GM23248 (cell line): ENCODE measurements at regions not wholly inside any gene's neighbourhood (a gene's known extent, or its start where the extent isn't known, plus 50 kb on each side); places are given as distances from the start of the nearest gene placed in this dataset.

Source experiments
- DNase-seq: peaks from one replicate; pipeline ENCODE4 v3.0.0-alpha.2; 2015
- H2AFZ ChIP-seq: fragments of 200-600 bp; sonication (generic); 2 replicates; pipeline ENCODE4 v1.6.1; 2016; ENCODE audit warnings: antibody characterized with exemption
- H3F3A ChIP-seq: fragments of 200-600 bp; sonication (generic); 2 replicates; pipeline ENCODE4 v1.6.1; 2016; ENCODE audit warnings: mild to moderate bottlenecking, antibody characterized with exemption, mixed run types; ENCODE audit not compliant: insufficient read depth
- H3K27ac ChIP-seq: fragments of 200-600 bp; sonication (generic); 2 replicates; pipeline ENCODE4 v1.5.1; 2016; ENCODE audit warnings: mild to moderate bottlenecking
- H3K27me3 ChIP-seq: fragments of 200-600 bp; sonication (generic); replicated peaks from 2 replicates; pipeline ENCODE4 v1.6.1; 2016; ENCODE audit warnings: mild to moderate bottlenecking; ENCODE audit not compliant: insufficient read depth
- H3K36me3 ChIP-seq: fragments of 200-600 bp; sonication (generic); 2 replicates; pipeline ENCODE4 v1.6.1; 2016; ENCODE audit warnings: low read depth, mild to moderate bottlenecking
- H3K4me1 ChIP-seq: fragments of 200-600 bp; sonication (generic); 2 replicates; pipeline ENCODE4 v1.6.1; 2016; ENCODE audit warnings: mild to moderate bottlenecking; ENCODE audit not compliant: insufficient read depth
- H3K4me2 ChIP-seq: fragments of 200-600 bp; sonication (generic); one replicate; pipeline ENCODE4 v1.6.1; 2016; ENCODE audit warnings: mild to moderate bottlenecking; ENCODE audit not compliant: unreplicated experiment
- H3K4me3 ChIP-seq: fragments of 200-600 bp; sonication (generic); 2 replicates; pipeline ENCODE4 v1.5.1; 2016; ENCODE audit warnings: mild to moderate bottlenecking
- H3K79me2 ChIP-seq: fragments of 200-600 bp; sonication (generic); 2 replicates; pipeline ENCODE4 v1.6.1; 2016; ENCODE audit warnings: mild to moderate bottlenecking; ENCODE audit not compliant: insufficient read depth
- H3K9ac ChIP-seq: fragments of 200-600 bp; sonication (generic); 2 replicates; pipeline ENCODE4 v1.6.1; 2016; ENCODE audit warnings: mild to moderate bottlenecking
- H3K9me2 ChIP-seq: fragments of 200-600 bp; sonication (generic); 2 replicates; pipeline ENCODE4 v1.6.1; 2016; ENCODE audit warnings: mixed run types, mild to moderate bottlenecking, moderate library complexity; ENCODE audit not compliant: insufficient read depth
- H3K9me3 ChIP-seq: fragments of 200-600 bp; sonication (generic); one replicate; pipeline ENCODE4 v1.6.1; 2017; ENCODE audit warnings: low read depth
- H4K20me1 ChIP-seq: fragments of 200-600 bp; sonication (generic); 2 replicates; pipeline ENCODE4 v1.6.0; 2016; ENCODE audit not compliant: insufficient read depth
- EZH2 ChIP-seq: fragments of 200-600 bp; sonication (generic); IDR thresholded peaks from 2 replicates; pipeline ENCODE4 v1.6.1; 2018; ENCODE audit warnings: antibody characterized with exemption, mild to moderate bottlenecking; ENCODE audit not compliant: insufficient read depth, poor library complexity, severe bottlenecking
- EZH2phosphoT487 ChIP-seq: fragments of 200-600 bp; sonication (generic); IDR thresholded peaks from 2 replicates; pipeline ENCODE4 v1.6.1; 2018; ENCODE audit warnings: antibody characterized with exemption, moderate library complexity, mild to moderate bottlenecking, low read depth; ENCODE audit not compliant: insufficient read depth
- WGBS, 2 experiments: methylation state at CpG; one replicate each; pipeline ENCODE4 v1.1.6; 2015 to 2017; ENCODE audit warnings: low lambda C conversion rate in 2 of 2, low coverage in 1 of 2; ENCODE audit errors: missing lambda C conversion rate in 2 of 2; 5-methylcytosine and 5-hydroxymethylcytosine counted together
- in situ Hi-C: fragments of 300-500 bp; cut with MboI; formaldehyde crosslinking; loops from 2 replicates; pipeline ENCODE4 v1.15.0; 2020

DNA sequence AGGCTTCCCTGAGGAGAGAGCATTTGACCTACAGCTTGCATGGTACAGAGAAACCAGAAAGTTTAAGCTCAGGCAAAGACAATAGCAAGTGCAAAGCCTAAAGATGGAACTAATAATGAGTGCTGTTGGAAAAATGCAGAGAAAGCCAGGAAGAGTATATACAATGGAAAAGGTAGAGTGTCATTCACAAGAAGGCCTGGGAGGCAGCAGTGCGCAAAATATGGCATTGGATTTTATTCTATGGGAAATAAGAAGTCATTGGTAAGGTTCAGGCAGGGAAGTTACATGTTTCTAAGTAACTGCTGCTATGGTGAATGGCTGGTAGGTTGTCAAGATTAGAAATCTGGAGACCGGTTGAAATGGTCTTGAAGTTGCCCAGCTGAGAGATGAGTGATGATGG is 2167.3 kb upstream of the CELF4 start:
- Histone ChIP-seq H3K9me2 (no peaks in the 10 kb centered on the region), H3K27me3 (no peaks in the 10 kb centered on the region), H3K27ac (no peak overlapping the region), H3K36me3 (no peaks in the 10 kb centered on the region), H3K9me3 (no peaks in the 10 kb centered on the region), H3F3A (no peaks in the 10 kb centered on the region), H3K9ac (no peak overlapping the region), H4K20me1 (no peaks in the 10 kb centered on the region), H3K4me2 (no peak overlapping the region), H2AFZ (no peak overlapping the region), H3K4me3 (no peak overlapping the region), H3K79me2 (no peaks in the 10 kb centered on the region), H3K4me1 (no peaks in the 10 kb centered on the region)
- in situ Hi-C loops: no loop called here
- WGBS, 2 experiments: 94% methylated on average over 2 of the region's 2 CpGs
- no peak for TF ChIP-seq EZH2phosphoT487
- TF ChIP-seq EZH2: no peak
- no peak for DNase-seq

DNA sequence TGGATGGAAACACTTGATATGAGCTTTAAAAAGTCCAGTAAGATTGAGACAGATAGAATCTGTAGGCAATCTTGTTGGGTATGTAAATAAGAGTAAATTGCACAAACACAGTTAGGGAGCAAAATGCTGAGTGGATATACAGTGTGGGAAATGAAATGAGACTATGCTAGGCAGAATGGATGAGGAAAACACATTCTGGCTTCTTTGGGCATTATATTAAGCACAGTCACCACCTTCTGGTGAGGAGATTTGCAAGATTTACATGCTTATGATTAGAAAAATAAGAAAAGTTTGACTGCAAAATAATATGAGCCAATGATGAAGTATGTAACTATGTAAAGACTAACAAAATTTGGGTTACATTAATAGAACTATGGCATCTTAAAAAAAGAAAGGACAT is 2165.0 kb upstream of the CELF4 start:
- no peaks in the 10 kb centered on the region for H3K9me2 ChIP-seq
- no peaks in the 10 kb centered on the region for H3K4me1 ChIP-seq
- H3K9me3 ChIP-seq: no peaks in the 10 kb centered on the region
- no peak overlapping the region for H3K4me2 ChIP-seq
- DNase-seq: no peak
- no peak overlapping the region for H3K4me3 ChIP-seq
- no peaks in the 10 kb centered on the region for H4K20me1 ChIP-seq
- no peak overlapping the region for H3K27ac ChIP-seq
- no peaks in the 10 kb centered on the region for H3K79me2 ChIP-seq
- TF ChIP-seq EZH2: no peak
- no peak for TF ChIP-seq EZH2phosphoT487
- H3K36me3 ChIP-seq: no peaks in the 10 kb centered on the region
- H3K27me3 ChIP-seq: no peaks in the 10 kb centered on the region
- in situ Hi-C loops: no loop called here
- H3K9ac ChIP-seq: no peak overlapping the region
- no peaks in the 10 kb centered on the region for H3F3A ChIP-seq
- no peak overlapping the region for H2AFZ ChIP-seq

DNA sequence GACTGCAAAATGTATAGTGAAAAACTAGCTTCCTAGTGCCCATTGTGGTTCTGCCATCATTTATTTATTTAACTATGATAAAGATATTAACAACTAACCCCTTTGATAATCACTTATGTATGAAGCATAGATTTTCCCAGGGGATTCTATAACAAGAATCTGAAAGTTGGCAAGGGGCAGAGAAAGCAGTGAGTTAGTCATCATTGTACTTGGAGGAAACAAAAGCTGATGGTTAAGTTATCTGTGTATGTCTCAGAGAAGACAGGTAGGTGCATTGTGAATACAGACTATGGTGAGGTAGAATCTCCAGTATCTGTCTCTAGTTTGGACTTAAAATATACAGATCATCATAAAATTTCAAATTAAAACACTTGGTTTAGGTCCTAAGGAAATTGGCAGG is 2159.1 kb upstream of the CELF4 start:
- H3K9ac ChIP-seq: no peak overlapping the region
- no peak overlapping the region for H3K4me3 ChIP-seq
- in situ Hi-C loops: no loop called here
- H3K9me3 ChIP-seq: no peaks in the 10 kb centered on the region
- H3K36me3 ChIP-seq: no peaks in the 10 kb centered on the region
- no peak overlapping the region for H2AFZ ChIP-seq
- H3K4me1 ChIP-seq: no peaks in the 10 kb centered on the region
- peak; percentile 14 for DNase-seq
- H4K20me1 ChIP-seq: no peaks in the 10 kb centered on the region
- H3K4me2 ChIP-seq: no peak overlapping the region
- H3K27me3 ChIP-seq: no peaks in the 10 kb centered on the region
- no peaks in the 10 kb centered on the region for H3F3A ChIP-seq
- H3K9me2 ChIP-seq: no peaks in the 10 kb centered on the region
- no peak overlapping the region for H3K27ac ChIP-seq
- H3K79me2 ChIP-seq: no peaks in the 10 kb centered on the region
- TF ChIP-seq EZH2: no peak
- no peak for TF ChIP-seq EZH2phosphoT487

DNA sequence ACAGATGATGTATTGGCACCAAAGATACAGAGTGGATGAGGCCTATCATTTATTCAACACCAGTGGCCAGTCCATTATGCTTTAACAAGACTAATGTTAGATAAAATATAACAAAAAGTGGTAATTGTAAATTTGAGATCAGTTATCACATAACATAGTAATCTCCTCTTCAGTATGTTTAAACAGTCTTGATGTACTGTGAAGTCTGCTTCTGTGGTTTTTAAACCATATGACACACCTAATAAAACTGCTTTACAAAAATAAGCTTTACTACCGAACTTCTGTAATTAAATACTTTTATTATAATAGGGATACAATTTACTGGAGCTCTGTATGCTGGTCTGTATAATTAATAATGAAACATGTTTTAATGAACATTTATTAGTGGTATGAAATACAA is 2156.1 kb upstream of the CELF4 start:
- Histone ChIP-seq H3K9me3 (no peaks in the 10 kb centered on the region), H3K27me3 (no peaks in the 10 kb centered on the region), H3K4me2 (no peak overlapping the region), H3K36me3 (no peaks in the 10 kb centered on the region), H3F3A (no peaks in the 10 kb centered on the region), H3K4me1 (no peaks in the 10 kb centered on the region), H3K79me2 (no peaks in the 10 kb centered on the region), H3K9ac (no peak overlapping the region), H3K9me2 (no peaks in the 10 kb centered on the region), H4K20me1 (no peaks in the 10 kb centered on the region), H3K27ac (no peak overlapping the region), H2AFZ (no peak overlapping the region), H3K4me3 (no peak overlapping the region)
- in situ Hi-C loops: no loop called here
- 92 to 94% methylated on average over 1 of the region's 1 CpG for WGBS, 2 experiments
- DNase-seq: no peak
- no peak for TF ChIP-seq EZH2
- no peak for TF ChIP-seq EZH2phosphoT487

DNA sequence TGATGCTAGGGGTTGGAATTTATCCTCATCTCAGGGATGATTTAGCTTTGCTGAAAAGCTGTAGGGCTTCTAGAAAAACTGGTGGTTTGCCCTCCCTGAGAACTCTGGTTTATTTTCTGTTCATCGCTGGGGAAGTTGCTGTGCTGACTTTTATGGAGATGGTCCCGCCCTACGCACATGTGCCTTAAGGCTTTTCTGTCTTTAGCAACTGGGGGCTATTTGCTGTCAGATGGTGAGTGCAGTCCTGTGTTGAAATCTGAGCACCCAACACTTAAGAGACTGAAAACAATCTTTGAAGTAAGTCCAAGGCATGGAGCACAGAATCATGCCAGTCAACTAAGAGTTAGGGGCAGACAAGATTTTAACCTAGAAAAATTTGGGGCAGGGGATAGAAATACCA is 2148.4 kb upstream of the CELF4 start:
- no peak overlapping the region for H2AFZ ChIP-seq
- no peak for TF ChIP-seq EZH2phosphoT487
- no peak for TF ChIP-seq EZH2
- H3K4me1 ChIP-seq: no peaks in the 10 kb centered on the region
- H3K79me2 ChIP-seq: no peaks in the 10 kb centered on the region
- no peaks in the 10 kb centered on the region for H3K9me3 ChIP-seq
- H3K27me3 ChIP-seq: no peaks in the 10 kb centered on the region
- no peak overlapping the region for H3K27ac ChIP-seq
- H3F3A ChIP-seq: no peaks in the 10 kb centered on the region
- no peaks in the 10 kb centered on the region for H3K9me2 ChIP-seq
- no peak overlapping the region for H3K4me3 ChIP-seq
- in situ Hi-C loops: no loop called here
- DNase-seq: no peak
- no peaks in the 10 kb centered on the region for H3K36me3 ChIP-seq
- no peak overlapping the region for H3K9ac ChIP-seq
- no peak overlapping the region for H3K4me2 ChIP-seq
- 59 to 64% methylated on average over 3 of the region's 3 CpGs for WGBS, 2 experiments
- no peaks in the 10 kb centered on the region for H4K20me1 ChIP-seq
